Mucosa of descending colon (tissue), 3 donors: ENCODE measurements at regions not wholly inside any gene's neighbourhood (a gene's known extent, or its start where the extent isn't known, plus 50 kb on each side); places are given as distances from the start of the nearest gene placed in this dataset.

Experiments
- ATAC-seq: fragments of 200-7000 bp; cut with Tn5 transposase; one replicate; pipeline ENCODE4 v1.9.1; 2020; ENCODE audit warnings: mild to moderate bottlenecking, moderate library complexity
- DNase-seq, 3 donors: peaks; one replicate each; pipeline ENCODE4 v3.0.0-alpha.2; 2020
- H3K36me3 ChIP-seq: fragments of 200-600 bp; one replicate; pipeline ENCODE4 v1.8.0; 2021; ENCODE audit warnings: low read depth, mild to moderate bottlenecking
- H3K4me1 ChIP-seq: fragments of 200-600 bp; one replicate; pipeline ENCODE4 v1.8.0; 2021; ENCODE audit warnings: low read depth, mild to moderate bottlenecking
- H3K4me3 ChIP-seq: fragments of 200-600 bp; one replicate; pipeline ENCODE4 v1.8.0; 2021; ENCODE audit warnings: mild to moderate bottlenecking
- H3K9me3 ChIP-seq: fragments of 200-600 bp; one replicate; pipeline ENCODE4 v1.8.0; 2021; ENCODE audit warnings: mild to moderate bottlenecking
- intact Hi-C, 2 donors: fragments of 100-400 bp; cut with DNase I in 1 of 2; cut with micrococcal nuclease in 1 of 2; formaldehyde crosslinking; loops; one replicate each; pipeline versions ENCODE4 v1.11.0 to v1.11.1; 2022; cut with DNase I, micrococcal nuclease
- TF ChIP-seq, protein P1 (sequence below): fragments of 200-600 bp; IDR thresholded peaks from one replicate; pipeline ENCODE4 v1.8.0; 2022; ENCODE audit warnings: antibody characterized with exemption, mild to moderate bottlenecking
- donor health status: DM: no; HTN: no; CAD: no; lungs with moderate emphysema.
- donor health status: DM: no; HTN: no; CAD: no.
- donor health status: DM: no; HTN: yes; CAD: no.

DNA sequence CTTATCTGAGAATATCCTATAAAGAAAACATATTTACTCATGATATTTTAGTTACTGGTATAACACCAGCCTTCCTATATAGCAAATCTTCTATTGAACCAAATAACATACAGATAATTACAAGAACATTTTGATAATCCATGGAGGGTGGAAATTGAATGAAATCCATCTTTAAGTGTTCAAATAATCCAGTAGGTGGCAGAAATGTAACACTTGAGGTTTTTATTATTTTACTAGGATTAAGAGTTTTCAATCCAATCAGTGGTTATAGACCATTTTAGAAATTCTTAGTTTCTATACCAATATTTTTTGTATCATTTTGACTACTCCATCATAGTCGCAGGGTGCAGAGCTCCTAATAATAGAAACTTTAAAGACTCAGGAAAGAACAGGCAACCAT lies 101.9 kb upstream of the KCNH8 start:
- no peaks in the 10 kb centered on the region for H3K4me1 ChIP-seq
- no peaks in the 10 kb centered on the region for H3K9me3 ChIP-seq
- ATAC-seq (no peak), DNase-seq (no peak)
- TF ChIP-seq, protein P1, sequence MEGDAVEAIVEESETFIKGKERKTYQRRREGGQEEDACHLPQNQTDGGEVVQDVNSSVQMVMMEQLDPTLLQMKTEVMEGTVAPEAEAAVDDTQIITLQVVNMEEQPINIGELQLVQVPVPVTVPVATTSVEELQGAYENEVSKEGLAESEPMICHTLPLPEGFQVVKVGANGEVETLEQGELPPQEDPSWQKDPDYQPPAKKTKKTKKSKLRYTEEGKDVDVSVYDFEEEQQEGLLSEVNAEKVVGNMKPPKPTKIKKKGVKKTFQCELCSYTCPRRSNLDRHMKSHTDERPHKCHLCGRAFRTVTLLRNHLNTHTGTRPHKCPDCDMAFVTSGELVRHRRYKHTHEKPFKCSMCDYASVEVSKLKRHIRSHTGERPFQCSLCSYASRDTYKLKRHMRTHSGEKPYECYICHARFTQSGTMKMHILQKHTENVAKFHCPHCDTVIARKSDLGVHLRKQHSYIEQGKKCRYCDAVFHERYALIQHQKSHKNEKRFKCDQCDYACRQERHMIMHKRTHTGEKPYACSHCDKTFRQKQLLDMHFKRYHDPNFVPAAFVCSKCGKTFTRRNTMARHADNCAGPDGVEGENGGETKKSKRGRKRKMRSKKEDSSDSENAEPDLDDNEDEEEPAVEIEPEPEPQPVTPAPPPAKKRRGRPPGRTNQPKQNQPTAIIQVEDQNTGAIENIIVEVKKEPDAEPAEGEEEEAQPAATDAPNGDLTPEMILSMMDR, result no peak
- intact Hi-C loops, result no loop called here
- H3K4me3 ChIP-seq, result no peak overlapping the region
- H3K36me3 ChIP-seq, result no peaks in the 10 kb centered on the region

DNA sequence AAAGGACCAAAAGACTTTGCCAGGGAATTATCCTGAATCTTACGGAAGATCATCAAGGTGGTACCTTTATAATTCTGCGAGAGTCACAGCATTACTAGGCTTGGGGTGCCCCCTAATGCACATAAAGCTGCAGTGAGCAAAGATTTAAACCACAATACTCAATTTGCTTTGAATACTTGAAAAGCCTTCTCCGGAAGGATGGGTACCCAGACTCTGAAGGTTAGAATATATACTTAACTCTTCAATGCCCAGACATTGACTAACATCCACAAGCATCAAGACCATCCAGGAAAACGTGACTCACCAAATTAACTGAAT lies 117.8 kb upstream of the KCNH8 start:
- intact Hi-C loops, result no loop called here
- TF ChIP-seq, protein P1, result no peak
- DNase-seq (no peak), ATAC-seq (no peak)
- no peaks in the 10 kb centered on the region for H3K9me3 ChIP-seq
- no peaks in the 10 kb centered on the region for H3K4me1 ChIP-seq
- H3K36me3 ChIP-seq, result no peaks in the 10 kb centered on the region
- H3K4me3 ChIP-seq, result no peak overlapping the region

DNA sequence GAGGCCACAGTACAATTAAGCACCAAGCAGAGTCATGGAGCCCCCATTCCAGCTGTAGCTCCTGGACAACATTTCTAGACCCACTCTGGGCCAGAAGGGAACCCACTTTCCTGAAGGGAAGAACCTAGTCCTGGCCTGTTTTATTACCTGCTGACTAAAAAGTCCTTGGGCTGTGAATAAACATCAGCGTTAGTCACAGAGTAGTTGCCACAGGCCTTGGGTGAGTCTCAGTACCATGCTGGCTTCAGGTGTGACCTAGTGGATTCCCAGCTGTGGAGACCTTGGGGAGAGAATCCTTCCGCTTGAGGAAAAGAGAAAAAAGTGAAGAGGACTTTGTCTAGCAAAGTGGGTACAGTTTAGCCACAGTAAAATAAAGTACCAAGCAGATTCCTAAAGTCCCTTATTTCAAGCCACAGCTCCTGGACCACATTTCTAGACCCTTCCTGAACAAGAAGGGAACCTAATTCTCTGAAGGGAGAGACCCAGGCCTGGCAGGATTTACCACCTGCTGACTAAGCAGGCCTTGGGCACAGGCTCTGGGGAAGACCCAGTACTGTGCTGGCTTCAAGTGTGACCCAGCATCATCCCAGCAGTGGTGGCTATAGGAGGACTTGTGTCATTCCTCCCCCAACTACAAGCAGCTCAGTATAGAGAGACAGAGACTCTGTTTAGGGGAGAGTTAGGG lies 118.3 kb upstream of the KCNH8 start:
- Histone ChIP-seq H3K36me3 (no peaks in the 10 kb centered on the region), H3K4me1 (no peaks in the 10 kb centered on the region), H3K9me3 (no peaks in the 10 kb centered on the region), H3K4me3 (no peak overlapping the region)
- TF ChIP-seq, protein P1, result no peak
- ATAC-seq (no peak), DNase-seq (no peak)
- intact Hi-C loops, result no loop called here

DNA sequence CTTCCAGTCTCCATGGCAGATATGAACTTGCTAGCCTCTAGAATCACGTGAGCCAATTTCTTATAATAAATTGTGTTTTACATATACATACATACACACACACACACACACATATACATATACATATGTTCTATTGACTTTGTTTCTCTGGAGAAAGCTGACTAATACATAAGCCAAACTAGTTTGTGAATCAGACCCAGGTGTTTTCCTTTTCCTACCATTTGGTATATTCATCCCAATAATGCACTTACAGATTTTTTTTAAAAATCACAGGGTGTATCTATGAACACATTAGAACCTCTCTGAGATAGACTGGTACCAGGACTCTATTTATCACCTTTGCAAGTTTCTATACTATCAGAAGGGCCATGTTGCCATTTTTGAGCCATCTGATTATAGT lies 122.9 kb upstream of the KCNH8 start:
- DNase-seq, result no peak

DNA sequence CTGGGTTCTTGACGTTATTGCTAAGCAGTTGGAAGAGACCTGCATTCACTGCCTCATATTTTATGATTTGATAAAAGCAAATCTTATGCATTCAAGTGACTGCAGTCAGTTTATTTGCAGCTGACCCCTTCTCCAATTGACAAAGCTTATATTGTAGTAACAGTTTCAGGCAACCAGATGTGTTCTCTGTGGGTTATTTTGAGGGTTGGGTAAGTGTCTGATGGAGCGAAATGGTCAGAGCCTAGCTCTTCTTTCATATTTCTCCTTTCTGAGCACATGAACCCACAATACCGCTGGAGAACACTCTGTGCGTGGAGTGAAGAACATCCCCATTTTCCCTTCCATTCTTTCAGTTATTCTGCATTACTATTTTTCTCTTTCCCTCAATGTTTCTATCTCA lies 125.8 kb upstream of the KCNH8 start:
- intact Hi-C loops, result no loop called here
- no peak for ATAC-seq
- Histone ChIP-seq H3K4me3 (no peak overlapping the region), H3K36me3 (no peaks in the 10 kb centered on the region), H3K4me1 (no peaks in the 10 kb centered on the region), H3K9me3 (no peaks in the 10 kb centered on the region)
- TF ChIP-seq, protein P1, result no peak
- DNase-seq, result no peak

More for the DNA sequence above, 122.9 kb upstream of the KCNH8 start:
- no peak for ATAC-seq
- Histone ChIP-seq H3K4me3 (no peak overlapping the region), H3K36me3 (no peaks in the 10 kb centered on the region), H3K4me1 (no peaks in the 10 kb centered on the region), H3K9me3 (no peaks in the 10 kb centered on the region)
- TF ChIP-seq, protein P1, result no peak
- intact Hi-C loops, result no loop called here

DNA sequence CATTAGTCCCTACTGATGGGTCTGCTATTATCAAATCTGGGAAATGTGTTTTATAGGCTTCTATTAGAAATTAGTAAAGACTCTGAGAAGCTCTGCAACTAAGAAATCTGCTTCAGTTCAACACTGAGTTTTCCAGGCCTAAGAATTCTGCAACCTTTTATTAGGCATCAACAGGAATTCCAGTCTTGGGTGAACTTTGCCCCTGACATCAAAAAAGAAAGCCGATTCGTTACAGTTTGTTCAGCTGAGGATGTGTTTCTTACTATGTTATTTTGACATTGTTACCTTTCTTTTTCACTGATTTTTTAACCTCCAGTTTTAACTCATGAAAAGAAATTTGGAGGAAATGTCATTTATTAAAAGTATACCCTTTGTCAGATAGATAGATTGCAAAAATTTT lies 131.5 kb upstream of the KCNH8 start:
- Histone ChIP-seq H3K36me3 (no peaks in the 10 kb centered on the region), H3K9me3 (no peaks in the 10 kb centered on the region), H3K4me1 (no peaks in the 10 kb centered on the region), H3K4me3 (no peak overlapping the region)
- ATAC-seq (no peak), DNase-seq (no peak)
- TF ChIP-seq, protein P1, result no peak
- intact Hi-C loops, result no loop called here
